ENCODE measurements at regions not wholly inside any gene's neighbourhood (a gene's known extent, or its start where the extent isn't known, plus 50 kb on each side); places are given as distances from the start of the nearest gene placed in this dataset.

DNA sequence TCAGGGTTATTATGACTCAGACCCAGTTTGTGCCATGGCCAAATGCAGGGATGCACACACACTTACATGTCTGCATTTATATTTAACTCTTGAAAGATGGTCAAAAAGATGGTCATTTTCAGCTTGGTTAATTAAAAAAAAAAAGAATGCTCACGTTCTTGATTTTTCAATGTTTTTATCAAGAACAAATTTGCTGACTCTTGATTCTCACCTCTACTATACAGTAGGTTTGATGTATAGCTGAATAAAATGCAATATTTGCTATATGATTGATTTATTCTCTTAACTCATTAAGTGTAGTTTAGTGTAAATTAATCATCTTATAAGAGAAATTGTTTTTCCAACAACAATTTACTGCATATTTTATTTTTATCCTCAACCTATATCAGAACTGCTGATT, 160.4 kb downstream of the SLIT2 start:
- Histone ChIP-seq H3K9ac (replicated peaks; ENCODE audit: extremely low read depth, insufficient read depth, low read length) (no peak overlapping the region), H3K4me2 (ENCODE audit: insufficient read depth, low read length) (no peak overlapping the region), H2AFZ (ENCODE audit: low read depth, low read length) (no peak overlapping the region), H3K36me3 (ENCODE audit: control insufficient read depth in 2 of 2, extremely low read depth in 1 of 2, insufficient read depth in 2 of 2, low read length in 2 of 2) (no peaks in the 10 kb centered on the region), H3K27me3 (ENCODE audit: control insufficient read depth in 2 of 2, insufficient read depth in 2 of 2, low read length in 2 of 2) (no peaks in the 10 kb centered on the region), H3K4me3 (replicated peaks in 1 of 3; ENCODE audit: insufficient read depth in 1 of 3, low read depth in 1 of 3, low read length in 3 of 3) (no peak overlapping the region), H4K20me1 (replicated peaks; ENCODE audit: control insufficient read depth, extremely low read depth, insufficient read depth, low read length) (no peaks in the 10 kb centered on the region), H3K9me1 (replicated peaks; ENCODE audit: control insufficient read depth, extremely low read depth, insufficient read depth, low read length) (no peaks in the 10 kb centered on the region), H3K4me1 (ENCODE audit: control insufficient read depth, extremely low read depth, insufficient read depth, low read length) (no peaks in the 10 kb centered on the region), H3K9me3 (replicated peaks; ENCODE audit: control insufficient read depth, insufficient read depth, low read length) (no peaks in the 10 kb centered on the region), H3K79me2 (ENCODE audit: control insufficient read depth, insufficient read depth, low read length) (no peaks in the 10 kb centered on the region), H3K27ac (ENCODE audit: insufficient read depth, low read depth, low read length) (no peak overlapping the region)
- no peak for TF ChIP-seq JUN (IDR thresholded peaks at IDR 0.05; ENCODE audit: borderline replicate concordance, insufficient read depth, insufficient read length, low read depth)
- no peak for TF ChIP-seq FOS (IDR thresholded peaks at IDR 0.05; ENCODE audit: borderline replicate concordance, insufficient read depth, low read length)
- no peak for TF ChIP-seq POLR2A (IDR thresholded peaks at IDR 0.05; ENCODE audit: low read depth, low read length)
- TF ChIP-seq, protein P1, sequence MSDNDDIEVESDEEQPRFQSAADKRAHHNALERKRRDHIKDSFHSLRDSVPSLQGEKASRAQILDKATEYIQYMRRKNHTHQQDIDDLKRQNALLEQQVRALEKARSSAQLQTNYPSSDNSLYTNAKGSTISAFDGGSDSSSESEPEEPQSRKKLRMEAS (IDR thresholded peaks at IDR 0.05; ENCODE audit: insufficient read depth, insufficient read length) = no peak
- TF ChIP-seq GATA2 (IDR thresholded peaks at IDR 0.05; ENCODE audit: insufficient read depth, insufficient read length, low read depth, low read length) = no peak
- TF ChIP-seq POLR2AphosphoS5 (IDR thresholded peaks at IDR 0.05; ENCODE audit: insufficient read depth, low read depth, low read length) = no peak
- TF ChIP-seq, protein P2, sequence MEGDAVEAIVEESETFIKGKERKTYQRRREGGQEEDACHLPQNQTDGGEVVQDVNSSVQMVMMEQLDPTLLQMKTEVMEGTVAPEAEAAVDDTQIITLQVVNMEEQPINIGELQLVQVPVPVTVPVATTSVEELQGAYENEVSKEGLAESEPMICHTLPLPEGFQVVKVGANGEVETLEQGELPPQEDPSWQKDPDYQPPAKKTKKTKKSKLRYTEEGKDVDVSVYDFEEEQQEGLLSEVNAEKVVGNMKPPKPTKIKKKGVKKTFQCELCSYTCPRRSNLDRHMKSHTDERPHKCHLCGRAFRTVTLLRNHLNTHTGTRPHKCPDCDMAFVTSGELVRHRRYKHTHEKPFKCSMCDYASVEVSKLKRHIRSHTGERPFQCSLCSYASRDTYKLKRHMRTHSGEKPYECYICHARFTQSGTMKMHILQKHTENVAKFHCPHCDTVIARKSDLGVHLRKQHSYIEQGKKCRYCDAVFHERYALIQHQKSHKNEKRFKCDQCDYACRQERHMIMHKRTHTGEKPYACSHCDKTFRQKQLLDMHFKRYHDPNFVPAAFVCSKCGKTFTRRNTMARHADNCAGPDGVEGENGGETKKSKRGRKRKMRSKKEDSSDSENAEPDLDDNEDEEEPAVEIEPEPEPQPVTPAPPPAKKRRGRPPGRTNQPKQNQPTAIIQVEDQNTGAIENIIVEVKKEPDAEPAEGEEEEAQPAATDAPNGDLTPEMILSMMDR (IDR thresholded peaks at IDR 0.05; ENCODE audit: extremely low read depth in 1 of 2, insufficient read depth in 1 of 2, low read depth in 1 of 2, low read length in 2 of 2) = no peak
- no peak for TF ChIP-seq MYC (IDR thresholded peaks at IDR 0.05; ENCODE audit: low read depth, low read length)
- no peak for TF ChIP-seq EZH2 (IDR thresholded peaks at IDR 0.05; ENCODE audit: borderline replicate concordance, low read depth, low read length, severe bottlenecking)
- intact Hi-C loops (cut with micrococcal nuclease) = no loop called here
- no peak for FAIRE-seq
- no peak for DNase-seq (ENCODE audit: low read depth, low spot score)
- no TSS peak for BruUV-seq (replicated peaks)
- CTCF ChIA-PET = no interaction called here
- POLR2A ChIA-PET = no interaction called here
- dilution Hi-C loops (cut with MboI; ENCODE audit: extremely low pct_ligation_motif_present, low sequenced_read_pairs) = loop anchor here (25.0 kb wide), 1 partner anchor 275 kb away; no protein-coding TSS in a partner anchor

All from endothelial cell of umbilical vein (primary cell).